Activated B cell treated with CpG ODN at 0.5 μM for 24 hours (primary cell): ENCODE measurements at regions not wholly inside any gene's neighbourhood (a gene's known extent, or its start where the extent isn't known, plus 50 kb on each side); places are given as distances from the start of the nearest gene placed in this dataset.

Experiments
- ATAC-seq: fragments of 200-7000 bp; cut with Tn5 transposase; one replicate; pipeline ENCODE4 v1.10.0; 2021; ENCODE audit warnings: low read depth, mild to moderate bottlenecking, moderate library complexity
- CTCF ChIA-PET: fragments of 350-600 bp; sonication (Branson Sonifier 250); formaldehyde crosslinking; loops from one replicate; lab custom pipeline; 2021; ENCODE audit warnings: antibody characterized with exemption; lab: Charles Lee
- POLR2A ChIA-PET: fragments of 350-600 bp; sonication (Branson Sonifier 250); formaldehyde crosslinking; loops from one replicate; lab custom pipeline; 2021; ENCODE audit warnings: antibody characterized with exemption; lab: Charles Lee
- DNase-seq: peaks from one replicate; pipeline ENCODE4 v3.0.0; 2022
- H3K27ac Mint-ChIP-seq: one replicate; pipeline ENCODE4 v1.8.0; 2020; ENCODE audit warnings: mixed read lengths
- H3K27me3 Mint-ChIP-seq: one replicate; pipeline ENCODE4 v1.8.0; 2021; ENCODE audit warnings: mixed read lengths
- H3K36me3 Mint-ChIP-seq: one replicate; pipeline ENCODE4 v1.8.0; 2021; ENCODE audit warnings: low read depth, mixed read lengths
- H3K4me1 Mint-ChIP-seq: one replicate; pipeline ENCODE4 v1.8.0; 2021; ENCODE audit warnings: mixed read lengths
- H3K4me3 Mint-ChIP-seq: one replicate; pipeline ENCODE4 v1.8.0; 2020; ENCODE audit warnings: mild to moderate bottlenecking, mixed read lengths
- H3K9me3 Mint-ChIP-seq: one replicate; pipeline ENCODE4 v1.8.0; 2020; ENCODE audit warnings: mixed read lengths
- CTCF ChIP-seq: fragments of 200-600 bp; IDR thresholded peaks from one replicate; pipeline ENCODE4 v1.8.0; 2022; ENCODE audit warnings: antibody characterized with exemption, mild to moderate bottlenecking
- intact Hi-C: fragments of 100-400 bp; cut with micrococcal nuclease; formaldehyde crosslinking; loops from one replicate; pipeline ENCODE4 v1.15.1; 2024

- ATAC-seq (no peak), DNase-seq (no peak)
- Mint-ChIP-seq H3K9me3 (peaks cover 3% of the 10 kb centered on the region), H3K4me3 (no peak overlapping the region), H3K27ac (no peak overlapping the region), H3K4me1 (no peaks in the 10 kb centered on the region), H3K27me3 (no peaks in the 10 kb centered on the region), H3K36me3 (no peaks in the 10 kb centered on the region)
- intact Hi-C loops: no loop called here
- ChIA-PET POLR2A (no interaction called here), CTCF (no interaction called here)
- TF ChIP-seq CTCF: no peak
Observed at GRCh38 chr10:9419757-9420156, 1365.3 kb downstream of the GATA3 start.

- peaks cover 18% of the 10 kb centered on the region for H3K9me3 Mint-ChIP-seq
- no peak for ATAC-seq
- no peak for DNase-seq
- ChIA-PET CTCF (no interaction called here), POLR2A (no interaction called here)
- no peak for TF ChIP-seq CTCF
- H3K27me3 Mint-ChIP-seq: no peaks in the 10 kb centered on the region
- H3K4me1 Mint-ChIP-seq: no peaks in the 10 kb centered on the region
- H3K4me3 Mint-ChIP-seq: no peak overlapping the region
- intact Hi-C loops: no loop called here
- no peaks in the 10 kb centered on the region for H3K36me3 Mint-ChIP-seq
- no peak overlapping the region for H3K27ac Mint-ChIP-seq
Observed at GRCh38 chr10:9427209-9427608, 1372.7 kb downstream of the GATA3 start.

GRCh38 chr10:9437131-9437530 lies 1382.6 kb downstream of the GATA3 start:
- Mint-ChIP-seq H3K27me3 (no peaks in the 10 kb centered on the region), H3K36me3 (no peaks in the 10 kb centered on the region), H3K4me3 (no peak overlapping the region), H3K4me1 (no peaks in the 10 kb centered on the region), H3K27ac (no peak overlapping the region), H3K9me3 (peaks cover 7% of the 10 kb centered on the region)
- POLR2A ChIA-PET: no interaction called here
- CTCF ChIA-PET: no interaction called here
- DNase-seq: no peak
- TF ChIP-seq CTCF: no peak
- no peak for ATAC-seq
- intact Hi-C loops: no loop called here

- no peaks in the 10 kb centered on the region for H3K36me3 Mint-ChIP-seq
- H3K27ac Mint-ChIP-seq: no peak overlapping the region
- H3K9me3 Mint-ChIP-seq: no peaks in the 10 kb centered on the region
- no peak for ATAC-seq
- H3K4me3 Mint-ChIP-seq: no peak overlapping the region
- DNase-seq: no peak
- ChIA-PET CTCF (no interaction called here), POLR2A (no interaction called here)
- TF ChIP-seq CTCF: no peak
- no peaks in the 10 kb centered on the region for H3K27me3 Mint-ChIP-seq
- intact Hi-C loops: no loop called here
- no peaks in the 10 kb centered on the region for H3K4me1 Mint-ChIP-seq
Observed at GRCh38 chr10:9443758-9444157, 1389.3 kb downstream of the GATA3 start.

GRCh38 chr10:9449530-9449929 lies 1395.0 kb downstream of the GATA3 start:
- Mint-ChIP-seq H3K36me3 (no peaks in the 10 kb centered on the region), H3K4me3 (no peak overlapping the region), H3K9me3 (peaks cover 6% of the 10 kb centered on the region), H3K4me1 (no peaks in the 10 kb centered on the region), H3K27me3 (no peaks in the 10 kb centered on the region), H3K27ac (no peak overlapping the region)
- no peak for TF ChIP-seq CTCF
- CTCF ChIA-PET: no interaction called here
- DNase-seq (no peak), ATAC-seq (no peak)
- POLR2A ChIA-PET: no interaction called here
- intact Hi-C loops: no loop called here
